ENCODE measurements at regions not wholly inside any gene's neighbourhood (a gene's known extent, or its start where the extent isn't known, plus 50 kb on each side); places are given as distances from the start of the nearest gene placed in this dataset.

DNA sequence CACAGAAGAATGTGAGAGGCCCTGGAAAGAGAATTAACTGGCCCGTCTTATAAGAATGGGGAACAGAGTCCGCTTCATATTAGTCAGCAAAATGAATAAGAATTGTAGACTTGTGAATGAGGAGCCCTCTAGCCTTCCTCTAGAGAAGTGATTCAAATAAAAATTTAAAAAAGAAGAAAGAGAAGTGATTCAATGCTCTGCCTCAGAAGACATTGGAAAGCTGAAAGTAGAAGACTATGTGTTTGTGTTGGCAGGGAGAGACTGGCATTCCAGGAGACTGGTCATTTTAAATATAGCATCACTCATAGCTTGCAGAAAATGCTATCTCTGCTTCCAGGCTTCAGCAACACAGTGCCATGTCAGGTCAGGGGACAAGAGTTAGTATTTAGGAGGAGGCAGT is 190.6 kb upstream of the HS3ST3A1 start:
- TF ChIP-seq, protein P1, sequence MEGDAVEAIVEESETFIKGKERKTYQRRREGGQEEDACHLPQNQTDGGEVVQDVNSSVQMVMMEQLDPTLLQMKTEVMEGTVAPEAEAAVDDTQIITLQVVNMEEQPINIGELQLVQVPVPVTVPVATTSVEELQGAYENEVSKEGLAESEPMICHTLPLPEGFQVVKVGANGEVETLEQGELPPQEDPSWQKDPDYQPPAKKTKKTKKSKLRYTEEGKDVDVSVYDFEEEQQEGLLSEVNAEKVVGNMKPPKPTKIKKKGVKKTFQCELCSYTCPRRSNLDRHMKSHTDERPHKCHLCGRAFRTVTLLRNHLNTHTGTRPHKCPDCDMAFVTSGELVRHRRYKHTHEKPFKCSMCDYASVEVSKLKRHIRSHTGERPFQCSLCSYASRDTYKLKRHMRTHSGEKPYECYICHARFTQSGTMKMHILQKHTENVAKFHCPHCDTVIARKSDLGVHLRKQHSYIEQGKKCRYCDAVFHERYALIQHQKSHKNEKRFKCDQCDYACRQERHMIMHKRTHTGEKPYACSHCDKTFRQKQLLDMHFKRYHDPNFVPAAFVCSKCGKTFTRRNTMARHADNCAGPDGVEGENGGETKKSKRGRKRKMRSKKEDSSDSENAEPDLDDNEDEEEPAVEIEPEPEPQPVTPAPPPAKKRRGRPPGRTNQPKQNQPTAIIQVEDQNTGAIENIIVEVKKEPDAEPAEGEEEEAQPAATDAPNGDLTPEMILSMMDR (conservative IDR thresholded peaks at IDR 0.05; ENCODE audit: low read depth, low read length), result no peak
- no peak for TF ChIP-seq EZH2 (IDR thresholded peaks at IDR 0.05; ENCODE audit: borderline replicate concordance, low read depth, low read length, poor library complexity, severe bottlenecking)

All from A673 (cell line).